Islet precursor cell (in vitro differentiated cells): ENCODE measurements at regions not wholly inside any gene's neighbourhood (a gene's known extent, or its start where the extent isn't known, plus 50 kb on each side); places are given as distances from the start of the nearest gene placed in this dataset.
"Not testable (repeated sequence)": the region's sequence is repeated elsewhere in the genome, so short reads cannot be mapped to it uniquely, and the experiment has no call there.

Experiments used
- DNase-seq: peaks from one replicate; pipeline ENCODE4 v3.0.0-alpha.2; 2018

- DNase-seq = no peak
Measured at GRCh38 chrX:127782904-127783303, 269.3 kb downstream of the ACTRT1 start.

GRCh38 chrX:127764674-127765073 is 287.5 kb downstream of the ACTRT1 start:
- no peak for DNase-seq

- no peak for DNase-seq
Measured at GRCh38 chrX:127762663-127763062, 289.5 kb downstream of the ACTRT1 start.

- no peak for DNase-seq
Measured at GRCh38 chrX:127732709-127733108, 319.5 kb downstream of the ACTRT1 start.

GRCh38 chrX:127726227-127726626 is 326.0 kb downstream of the ACTRT1 start:
- no peak for DNase-seq

- peak; percentile 73 for DNase-seq
Measured at GRCh38 chrX:127708155-127708554, 344.0 kb downstream of the ACTRT1 start.

- no peak for DNase-seq
Measured at GRCh38 chrX:127702527-127702926, 349.7 kb downstream of the ACTRT1 start.

- not testable (repeated sequence) for DNase-seq
Measured at GRCh38 chrX:127662942-127663341, 389.3 kb downstream of the ACTRT1 start.

GRCh38 chrX:127649011-127649410 is 403.2 kb downstream of the ACTRT1 start:
- no peak for DNase-seq

- no peak for DNase-seq
Measured at GRCh38 chrX:127621780-127622179, 430.4 kb downstream of the ACTRT1 start.

- DNase-seq = no peak
Measured at GRCh38 chrX:127606590-127606989, 445.6 kb downstream of the ACTRT1 start.

GRCh38 chrX:127596882-127597281 is 455.3 kb downstream of the ACTRT1 start:
- DNase-seq = no peak

GRCh38 chrX:127578395-127578794 is 473.8 kb downstream of the ACTRT1 start:
- no peak for DNase-seq

GRCh38 chrX:127577884-127578283 is 474.3 kb downstream of the ACTRT1 start:
- no peak for DNase-seq

- no peak for DNase-seq
Measured at GRCh38 chrX:127574829-127575228, 477.4 kb downstream of the ACTRT1 start.

GRCh38 chrX:127572471-127572870 is 479.7 kb downstream of the ACTRT1 start:
- no peak for DNase-seq

- no peak for DNase-seq
Measured at GRCh38 chrX:127571834-127572233, 480.4 kb downstream of the ACTRT1 start.

GRCh38 chrX:127570276-127570675 is 481.9 kb downstream of the ACTRT1 start:
- DNase-seq = no peak

- no peak for DNase-seq
Measured at GRCh38 chrX:127568691-127569090, 483.5 kb downstream of the ACTRT1 start.

- DNase-seq = no peak
Measured at GRCh38 chrX:127558811-127559210, 493.4 kb downstream of the ACTRT1 start.

- DNase-seq = no peak
Measured at GRCh38 chrX:127552571-127552970, 499.6 kb downstream of the ACTRT1 start.

GRCh38 chrX:127519323-127519722 is 532.9 kb downstream of the ACTRT1 start:
- no peak for DNase-seq

- no peak for DNase-seq
Measured at GRCh38 chrX:127490000-127490399, 562.2 kb downstream of the ACTRT1 start.

GRCh38 chrX:127466211-127466610 is 586.0 kb downstream of the ACTRT1 start:
- DNase-seq = no peak

GRCh38 chrX:127459790-127460189 is 592.4 kb downstream of the ACTRT1 start:
- no peak for DNase-seq

- no peak for DNase-seq
Measured at GRCh38 chrX:127457161-127457560, 595.0 kb downstream of the ACTRT1 start.
